MM.1S (cell line): ENCODE measurements at regions not wholly inside any gene's neighbourhood (a gene's known extent, or its start where the extent isn't known, plus 50 kb on each side); places are given as distances from the start of the nearest gene placed in this dataset.

Experiments used
- DNase-seq: peaks from one replicate; pipeline ENCODE4 v3.0.0-alpha.2; 2015
- H2AFZ ChIP-seq: fragments of 300-600 bp; sonication (generic); 2 replicates; pipeline ENCODE4 v1.6.0; 2016; ENCODE audit warnings: antibody characterized with exemption, low read length
- H3F3A ChIP-seq: fragments of 300-600 bp; sonication (generic); 2 replicates; pipeline ENCODE4 v1.6.1; 2016; ENCODE audit warnings: mild to moderate bottlenecking, antibody characterized with exemption, low read length, moderate library complexity, mixed read lengths; ENCODE audit not compliant: insufficient read depth
- H3K27ac ChIP-seq: fragments of 300-600 bp; sonication (generic); 2 replicates; pipeline ENCODE4 v1.5.1; 2016; ENCODE audit warnings: mild to moderate bottlenecking, low read length
- H3K27me3 ChIP-seq: fragments of 300-600 bp; sonication (generic); replicated peaks from 2 replicates; pipeline ENCODE4 v1.6.0; 2016; ENCODE audit warnings: low read length; ENCODE audit not compliant: insufficient read depth
- H3K36me3 ChIP-seq: fragments of 300-600 bp; sonication (generic); replicated peaks from 2 replicates; pipeline ENCODE4 v1.6.1; 2016; ENCODE audit warnings: mild to moderate bottlenecking, low read length, mixed read lengths; ENCODE audit not compliant: insufficient read depth
- H3K4me1 ChIP-seq: fragments of 300-600 bp; sonication (generic); 2 replicates; pipeline ENCODE4 v1.6.1; 2016; ENCODE audit warnings: low read length, mixed read lengths
- H3K4me2 ChIP-seq: fragments of 300-600 bp; sonication (generic); 2 replicates; pipeline ENCODE4 v1.6.0; 2016; ENCODE audit warnings: low read depth, low read length
- H3K4me3 ChIP-seq: fragments of 300-600 bp; sonication (generic); 2 replicates; pipeline ENCODE4 v1.5.1; 2016; ENCODE audit warnings: low read length, mixed read lengths
- H3K79me2 ChIP-seq: fragments of 300-600 bp; sonication (generic); 2 replicates; pipeline ENCODE4 v1.6.1; 2016; ENCODE audit warnings: mixed run types, low read length, mixed read lengths
- H3K9ac ChIP-seq: fragments of 300-600 bp; sonication (generic); 2 replicates; pipeline ENCODE4 v1.6.1; 2016; ENCODE audit warnings: low read length, mixed read lengths
- H3K9me2 ChIP-seq: fragments of 300-600 bp; sonication (generic); replicated peaks from 2 replicates; pipeline ENCODE4 v1.6.1; 2016; ENCODE audit warnings: mild to moderate bottlenecking, low read length, mixed read lengths; ENCODE audit not compliant: insufficient read depth
- H3K9me3 ChIP-seq: fragments of 300-600 bp; sonication (generic); replicated peaks from 2 replicates; pipeline ENCODE4 v1.6.1; 2016; ENCODE audit warnings: mild to moderate bottlenecking, low read length, mixed read lengths; ENCODE audit not compliant: insufficient read depth
- H4K20me1 ChIP-seq: fragments of 300-600 bp; sonication (generic); 2 replicates; pipeline ENCODE4 v1.6.1; 2016; ENCODE audit warnings: mild to moderate bottlenecking, low read length, moderate library complexity, mixed read lengths; ENCODE audit not compliant: insufficient read depth
- CTCF ChIP-seq: fragments of 300-600 bp; sonication (generic); IDR thresholded peaks from 2 replicates; pipeline ENCODE4 v1.5.1; 2016; ENCODE audit warnings: antibody characterized with exemption, low read length, mixed read lengths
- EZH2 ChIP-seq: fragments of 300-600 bp; sonication (generic); optimal IDR thresholded peaks from 2 replicates; pipeline ENCODE3; 2017; ENCODE audit warnings: low read depth, mild to moderate bottlenecking, antibody characterized with exemption, low read length, mixed read lengths
- EZH2phosphoT487 ChIP-seq: fragments of 300-600 bp; sonication (generic); IDR thresholded peaks from 2 replicates; pipeline ENCODE4 v1.6.1; 2018; ENCODE audit warnings: antibody characterized with exemption, low read length

GRCh38 chr7:55657654-55658053 is 85.4 kb upstream of the VOPP1 start:
- Histone ChIP-seq H3K4me2 (no peak overlapping the region), H3K9ac (no peak overlapping the region), H3K27ac (no peak overlapping the region), H3K27me3 (no peaks in the 10 kb centered on the region), H3K36me3 (no peaks in the 10 kb centered on the region), H3K4me1 (no peaks in the 10 kb centered on the region), H3F3A (no peaks in the 10 kb centered on the region), H2AFZ (no peak overlapping the region), H3K79me2 (no peaks in the 10 kb centered on the region), H3K9me2 (no peaks in the 10 kb centered on the region), H4K20me1 (no peaks in the 10 kb centered on the region), H3K9me3 (no peaks in the 10 kb centered on the region), H3K4me3 (no peak overlapping the region)
- no peak for TF ChIP-seq EZH2phosphoT487
- TF ChIP-seq CTCF: no peak
- no peak for TF ChIP-seq EZH2
- DNase-seq: no peak

GRCh38 chr7:55651057-55651456 is 78.8 kb upstream of the VOPP1 start:
- Histone ChIP-seq H4K20me1 (no peaks in the 10 kb centered on the region), H3K9me3 (no peaks in the 10 kb centered on the region), H3K36me3 (no peaks in the 10 kb centered on the region), H3K27ac (no peak overlapping the region), H3K4me1 (no peaks in the 10 kb centered on the region), H3K27me3 (no peaks in the 10 kb centered on the region), H3K79me2 (no peaks in the 10 kb centered on the region), H3K4me3 (no peak overlapping the region), H3K4me2 (no peak overlapping the region), H3K9me2 (no peaks in the 10 kb centered on the region), H2AFZ (no peak overlapping the region), H3K9ac (no peak overlapping the region), H3F3A (no peaks in the 10 kb centered on the region)
- no peak for DNase-seq
- TF ChIP-seq CTCF: no peak
- TF ChIP-seq EZH2phosphoT487: no peak
- no peak for TF ChIP-seq EZH2

GRCh38 chr7:55649238-55649637 is 76.9 kb upstream of the VOPP1 start:
- no peak overlapping the region for H2AFZ ChIP-seq
- TF ChIP-seq EZH2phosphoT487 (no peak), CTCF (no peak), EZH2 (no peak)

GRCh38 chr7:55644567-55644966 is 72.3 kb upstream of the VOPP1 start:
- Histone ChIP-seq H3K79me2 (no peaks in the 10 kb centered on the region), H4K20me1 (no peaks in the 10 kb centered on the region), H3K9ac (no peak overlapping the region), H3K27ac (no peak overlapping the region), H3K9me2 (no peaks in the 10 kb centered on the region), H2AFZ (no peak overlapping the region), H3F3A (no peaks in the 10 kb centered on the region), H3K27me3 (no peaks in the 10 kb centered on the region), H3K9me3 (no peaks in the 10 kb centered on the region), H3K4me3 (no peak overlapping the region), H3K4me2 (no peak overlapping the region), H3K4me1 (peaks cover 6% of the 10 kb centered on the region; the same call in 1 of the 2 replicates), H3K36me3 (no peaks in the 10 kb centered on the region)
- DNase-seq: no peak
- TF ChIP-seq CTCF: no peak
- no peak for TF ChIP-seq EZH2
- no peak for TF ChIP-seq EZH2phosphoT487

More at GRCh38 chr7:55649238-55649637, 76.9 kb upstream of the VOPP1 start:
- Histone ChIP-seq H3K4me2 (no peak overlapping the region), H3F3A (no peaks in the 10 kb centered on the region), H3K27me3 (no peaks in the 10 kb centered on the region), H3K79me2 (no peaks in the 10 kb centered on the region), H3K9me2 (no peaks in the 10 kb centered on the region), H3K9ac (no peak overlapping the region), H3K9me3 (no peaks in the 10 kb centered on the region), H4K20me1 (no peaks in the 10 kb centered on the region), H3K36me3 (no peaks in the 10 kb centered on the region), H3K4me1 (no peaks in the 10 kb centered on the region), H3K4me3 (no peak overlapping the region), H3K27ac (no peak overlapping the region)
- no peak for DNase-seq
